GM21381 (cell line): ENCODE measurements at regions not wholly inside any gene's neighbourhood (a gene's known extent, or its start where the extent isn't known, plus 50 kb on each side); places are given as distances from the start of the nearest gene placed in this dataset.

Experiments
- ATAC-seq: cut with Tn5 transposase; IDR thresholded peaks from one replicate; pipeline ENCODE4 v1.9.1; 2021; ENCODE audit warnings: mild to moderate bottlenecking, moderate library complexity; ENCODE audit not compliant: unreplicated experiment

GRCh38 chr15:36365963-36366362 lies 213.5 kb upstream of the CDIN1 start:
- ATAC-seq, result no peak

- no peak for ATAC-seq
Observed at GRCh38 chr15:36370051-36370730, 209.2 kb upstream of the CDIN1 start.

GRCh38 chr15:36370731-36371112 lies 208.7 kb upstream of the CDIN1 start:
- ATAC-seq, result no peak

GRCh38 chr15:36371509-36371908 lies 207.9 kb upstream of the CDIN1 start:
- no peak for ATAC-seq

- no peak for ATAC-seq
Observed at GRCh38 chr15:36372968-36373367, 206.5 kb upstream of the CDIN1 start.

GRCh38 chr15:36373550-36373949 lies 205.9 kb upstream of the CDIN1 start:
- ATAC-seq, result no peak

GRCh38 chr15:36389107-36389506 lies 190.3 kb upstream of the CDIN1 start:
- ATAC-seq, result no peak

- ATAC-seq, result no peak
Observed at GRCh38 chr15:36390491-36390890, 188.9 kb upstream of the CDIN1 start.

GRCh38 chr15:36392676-36393266 lies 186.7 kb upstream of the CDIN1 start:
- ATAC-seq, result no peak

GRCh38 chr15:36398212-36398611 lies 181.2 kb upstream of the CDIN1 start:
- ATAC-seq, result no peak

- no peak for ATAC-seq
Observed at GRCh38 chr15:36399276-36399675, 180.2 kb upstream of the CDIN1 start.

- no peak for ATAC-seq
Observed at GRCh38 chr15:36400936-36401585, 178.4 kb upstream of the CDIN1 start.

- no peak for ATAC-seq
Observed at GRCh38 chr15:36401586-36401966, 177.8 kb upstream of the CDIN1 start.

GRCh38 chr15:36403351-36403750 lies 176.1 kb upstream of the CDIN1 start:
- no peak for ATAC-seq

GRCh38 chr15:36406366-36406765 lies 173.1 kb upstream of the CDIN1 start:
- no peak for ATAC-seq

- no peak for ATAC-seq
Observed at GRCh38 chr15:36406911-36407310, 172.5 kb upstream of the CDIN1 start.

- no peak for ATAC-seq
Observed at GRCh38 chr15:36407647-36408046, 171.8 kb upstream of the CDIN1 start.

- no peak for ATAC-seq
Observed at GRCh38 chr15:36409819-36410218, 169.6 kb upstream of the CDIN1 start.

- no peak for ATAC-seq
Observed at GRCh38 chr15:36414670-36415069, 164.8 kb upstream of the CDIN1 start.

GRCh38 chr15:36415643-36416042 lies 163.8 kb upstream of the CDIN1 start:
- ATAC-seq, result no peak

- ATAC-seq, result no peak
Observed at GRCh38 chr15:36422631-36423030, 156.8 kb upstream of the CDIN1 start.

- no peak for ATAC-seq
Observed at GRCh38 chr15:36426691-36427090, 152.7 kb upstream of the CDIN1 start.
